SU-DHL-6 (cell line): ENCODE measurements at regions not wholly inside any gene's neighbourhood (a gene's known extent, or its start where the extent isn't known, plus 50 kb on each side); places are given as distances from the start of the nearest gene placed in this dataset.

Experiments used
- H2AFZ ChIP-seq: fragments of 200-600 bp; sonication (generic); 2 replicates; pipeline ENCODE4 v1.6.1; 2014; ENCODE audit warnings: low read depth, mild to moderate bottlenecking, moderate library complexity, mixed read lengths, antibody characterized with exemption, low read length; ENCODE audit not compliant: severe bottlenecking
- H3F3A ChIP-seq: fragments of 200-600 bp; shearing (Covaris generic); 2 replicates; pipeline ENCODE4 v1.6.0; 2016; ENCODE audit warnings: antibody characterized with exemption, mild to moderate bottlenecking; ENCODE audit not compliant: insufficient read depth
- H3K27ac ChIP-seq: fragments of 200-600 bp; sonication (generic); 2 replicates; pipeline ENCODE4 v1.5.1; 2016; ENCODE audit warnings: low read depth, mild to moderate bottlenecking, low read length, moderate library complexity, mixed read lengths
- H3K27me3 ChIP-seq: fragments of 200-600 bp; sonication (generic), shearing (Covaris generic); 2 replicates; pipeline ENCODE4 v1.6.0; 2014; ENCODE audit warnings: mild to moderate bottlenecking, low read length
- H3K36me3 ChIP-seq: fragments of 200-600 bp; sonication (generic); 2 replicates; pipeline ENCODE4 v1.6.1; 2014; ENCODE audit warnings: mild to moderate bottlenecking, low read length, mixed read lengths
- H3K4me2 ChIP-seq: fragments of 300-600, 200-600 bp; shearing (Covaris generic), sonication (generic); 2 replicates; pipeline ENCODE4 v1.6.0; 2014; ENCODE audit warnings: low read length, low read depth, mild to moderate bottlenecking; ENCODE audit not compliant: poor library complexity, severe bottlenecking
- H3K4me3 ChIP-seq: fragments of 200-600 bp; sonication (generic); 2 replicates; pipeline ENCODE4 v1.5.1; 2014; ENCODE audit warnings: antibody characterized with exemption, low read length, mild to moderate bottlenecking, mixed read lengths; ENCODE audit not compliant: insufficient read depth, poor library complexity, severe bottlenecking
- H3K79me2 ChIP-seq: fragments of 200-600 bp; sonication (generic); 2 replicates; pipeline ENCODE4 v1.6.1; 2014; ENCODE audit warnings: mild to moderate bottlenecking, low read length, moderate library complexity; ENCODE audit not compliant: insufficient read depth
- H3K9ac ChIP-seq: fragments of 200-600 bp; sonication (generic); 2 replicates; pipeline ENCODE4 v1.7.0; 2014; ENCODE audit warnings: mild to moderate bottlenecking, low read length
- H3K9me2 ChIP-seq: fragments of 200-600 bp; sonication (generic); replicated peaks from 2 replicates; pipeline ENCODE4 v1.6.1; 2014; ENCODE audit warnings: low read length; ENCODE audit not compliant: insufficient read depth
- H3K9me3 ChIP-seq: fragments of 200-600 bp; sonication (generic); 2 replicates; pipeline ENCODE4 v1.6.1; 2014; ENCODE audit warnings: low read length, mixed read lengths; ENCODE audit not compliant: insufficient read depth
- H4K20me1 ChIP-seq: fragments of 200-600 bp; sonication (generic); 2 replicates; pipeline ENCODE4 v1.6.1; 2014; ENCODE audit warnings: low read depth, mild to moderate bottlenecking, antibody characterized with exemption, low read length, moderate library complexity, mixed read lengths
- CTCF ChIP-seq: fragments of 200-600 bp; sonication (generic); IDR thresholded peaks from one replicate; pipeline ENCODE4 v1.5.1; 2017; ENCODE audit warnings: antibody characterized with exemption, mild to moderate bottlenecking, low read length, moderate library complexity; ENCODE audit not compliant: insufficient read depth, poor library complexity, severe bottlenecking
- EZH2phosphoT487 ChIP-seq: fragments of 200-600 bp; sonication (generic), shearing (Covaris generic); conservative IDR thresholded peaks from 2 replicates; pipeline ENCODE4 v1.6.1; 2018; ENCODE audit warnings: mild to moderate bottlenecking, antibody characterized with exemption, low read length, moderate library complexity, mixed read lengths

- no peak overlapping the region for H3K9ac ChIP-seq
- no peaks in the 10 kb centered on the region for H3K79me2 ChIP-seq
- H3K9me2 ChIP-seq, result no peaks in the 10 kb centered on the region
- H3K4me3 ChIP-seq, result no peak overlapping the region
- no peaks in the 10 kb centered on the region for H3K36me3 ChIP-seq
- no peak overlapping the region for H3K27ac ChIP-seq
- no peaks in the 10 kb centered on the region for H3K9me3 ChIP-seq
- H2AFZ ChIP-seq, result no peak overlapping the region
- H3F3A ChIP-seq, result no peaks in the 10 kb centered on the region
- no peaks in the 10 kb centered on the region for H4K20me1 ChIP-seq
- TF ChIP-seq CTCF, result no peak
- no peak for TF ChIP-seq EZH2phosphoT487
- H3K27me3 ChIP-seq, result no peaks in the 10 kb centered on the region
- H3K4me2 ChIP-seq, result no peak overlapping the region
Measured at GRCh38 chr13:97878431-97879375, 74.8 kb upstream of the IPO5 start.

- TF ChIP-seq CTCF (no peak), EZH2phosphoT487 (no peak)
- H4K20me1 ChIP-seq, result no peaks in the 10 kb centered on the region
- no peak overlapping the region for H3K27ac ChIP-seq
- H3K36me3 ChIP-seq, result no peaks in the 10 kb centered on the region
- H3K79me2 ChIP-seq, result no peaks in the 10 kb centered on the region
- H3K9me2 ChIP-seq, result no peaks in the 10 kb centered on the region
- no peak overlapping the region for H2AFZ ChIP-seq
- H3K27me3 ChIP-seq, result no peaks in the 10 kb centered on the region
- H3K4me3 ChIP-seq, result no peak overlapping the region
- no peaks in the 10 kb centered on the region for H3K9me3 ChIP-seq
- H3F3A ChIP-seq, result no peaks in the 10 kb centered on the region
- H3K4me2 ChIP-seq, result no peak overlapping the region
- H3K9ac ChIP-seq, result no peak overlapping the region
Measured at GRCh38 chr13:97879646-97880310, 73.7 kb upstream of the IPO5 start.

- H3K27me3 ChIP-seq, result no peaks in the 10 kb centered on the region
- no peak overlapping the region for H3K4me3 ChIP-seq
- H3K9me3 ChIP-seq, result no peaks in the 10 kb centered on the region
- no peaks in the 10 kb centered on the region for H3K9me2 ChIP-seq
- no peaks in the 10 kb centered on the region for H3K79me2 ChIP-seq
- no peak overlapping the region for H3K4me2 ChIP-seq
- H3F3A ChIP-seq, result no peaks in the 10 kb centered on the region
- H3K36me3 ChIP-seq, result no peaks in the 10 kb centered on the region
- H2AFZ ChIP-seq, result no peak overlapping the region
- H3K9ac ChIP-seq, result no peak overlapping the region
- no peak overlapping the region for H3K27ac ChIP-seq
- no peaks in the 10 kb centered on the region for H4K20me1 ChIP-seq
- TF ChIP-seq EZH2phosphoT487 (no peak), CTCF (no peak)
Measured at GRCh38 chr13:97880311-97880675, 73.2 kb upstream of the IPO5 start.
